HG03521 (cell line): ENCODE measurements at regions not wholly inside any gene's neighbourhood (a gene's known extent, or its start where the extent isn't known, plus 50 kb on each side); places are given as distances from the start of the nearest gene placed in this dataset.

Experiments used
- ATAC-seq: cut with Tn5 transposase; IDR thresholded peaks from one replicate; pipeline ENCODE4 v1.9.1; 2021; ENCODE audit warnings: mild to moderate bottlenecking, moderate library complexity; ENCODE audit not compliant: unreplicated experiment

DNA sequence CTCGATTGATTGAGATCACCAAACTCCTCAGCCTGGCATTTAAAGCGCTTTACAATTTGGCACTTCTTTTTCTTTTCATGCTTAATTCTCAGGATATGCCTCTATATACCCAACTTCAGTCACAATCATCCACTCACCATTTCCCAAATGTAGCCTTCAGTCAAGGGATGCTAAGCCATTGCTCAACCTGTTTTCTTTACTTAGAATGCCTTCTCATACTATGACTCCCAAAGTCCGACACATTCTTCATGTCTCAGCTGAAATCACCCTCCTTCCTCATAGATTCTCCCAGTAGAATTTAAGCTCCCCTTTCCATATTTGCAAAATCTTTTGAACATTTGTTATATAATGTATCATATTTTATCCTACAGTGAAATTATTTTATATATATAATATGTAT, 467.0 kb downstream of the LRIG3 start:
- no peak for ATAC-seq

DNA sequence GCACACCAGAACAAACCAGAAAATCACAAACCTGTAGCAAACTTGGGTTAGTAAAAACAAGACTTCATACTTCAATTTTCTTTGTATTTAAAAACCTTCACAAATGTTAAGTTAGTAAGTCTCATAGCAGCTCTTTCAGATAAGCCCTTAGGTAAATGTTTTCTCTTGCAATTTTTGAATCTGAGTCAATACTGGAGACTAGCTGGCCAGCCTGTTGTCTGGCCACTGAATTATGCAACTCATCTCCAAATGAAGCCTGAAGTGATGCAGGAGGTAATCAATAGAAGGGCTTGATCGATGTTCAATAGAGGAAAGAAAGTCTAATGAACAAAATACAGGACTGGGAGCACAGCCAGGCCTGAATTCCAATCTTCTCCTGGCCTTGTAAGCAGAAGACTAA, 465.2 kb downstream of the LRIG3 start:
- ATAC-seq = no peak

DNA sequence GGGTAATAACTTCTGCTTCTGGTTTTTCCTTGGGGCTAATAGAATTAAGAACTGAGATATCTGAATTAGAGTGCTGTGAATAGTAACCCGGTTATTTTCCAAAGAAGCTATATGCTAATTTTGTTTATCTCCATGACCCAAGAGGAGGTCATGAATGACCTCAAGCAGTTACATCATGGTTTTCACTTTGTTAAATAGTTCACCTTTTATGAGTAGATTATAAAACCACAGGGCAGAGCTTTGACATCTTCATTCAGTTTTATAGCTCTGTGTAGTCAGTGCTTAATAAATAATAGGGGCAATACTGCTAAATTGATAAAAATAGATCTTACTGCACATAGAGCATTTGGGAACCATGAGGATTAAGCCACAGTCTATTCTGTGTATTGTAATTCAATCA, 462.2 kb downstream of the LRIG3 start:
- ATAC-seq = no peak

- ATAC-seq = no peak
These were observed 461.1 kb downstream of the LRIG3 start for GRCh38 chr12:58459191-58459590.

DNA sequence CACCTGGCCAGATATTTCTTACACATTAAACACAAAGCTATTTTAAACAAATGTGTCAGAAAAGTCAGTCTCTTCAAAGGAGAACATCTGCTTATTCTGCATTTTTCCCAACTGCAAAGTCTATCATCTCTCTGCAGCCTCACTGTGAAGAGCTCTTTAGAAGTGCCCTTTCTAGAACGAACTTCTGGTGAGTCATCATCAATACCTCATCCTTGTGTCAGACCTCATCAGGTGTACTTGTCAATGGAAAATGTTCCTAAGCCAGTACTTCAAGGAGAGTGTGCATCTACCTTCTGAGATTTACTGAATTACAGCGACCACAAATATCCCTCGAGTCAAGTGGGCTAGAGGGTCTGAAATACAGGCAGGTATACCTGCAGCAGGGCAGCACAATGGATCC, 457.3 kb downstream of the LRIG3 start:
- no peak for ATAC-seq

DNA sequence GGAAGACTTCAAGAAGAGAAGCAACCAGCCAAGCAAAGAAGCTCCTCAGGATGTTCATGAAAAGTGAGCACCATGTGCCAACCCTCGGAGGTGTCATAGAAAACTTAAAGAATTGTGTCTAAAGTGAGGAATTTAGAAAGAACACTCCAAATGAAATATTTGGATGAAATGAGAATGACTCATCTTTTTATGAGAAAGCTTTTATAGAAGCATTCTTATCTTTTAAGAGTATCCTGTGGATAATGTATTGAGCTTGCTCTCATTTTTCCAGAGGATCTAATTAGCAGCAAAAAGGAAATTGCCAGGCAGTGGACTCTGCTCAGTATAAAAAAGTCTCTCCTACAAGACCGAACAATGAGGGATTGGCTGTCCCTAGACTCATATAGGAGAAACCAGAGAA, 454.9 kb downstream of the LRIG3 start:
- ATAC-seq = no peak

DNA sequence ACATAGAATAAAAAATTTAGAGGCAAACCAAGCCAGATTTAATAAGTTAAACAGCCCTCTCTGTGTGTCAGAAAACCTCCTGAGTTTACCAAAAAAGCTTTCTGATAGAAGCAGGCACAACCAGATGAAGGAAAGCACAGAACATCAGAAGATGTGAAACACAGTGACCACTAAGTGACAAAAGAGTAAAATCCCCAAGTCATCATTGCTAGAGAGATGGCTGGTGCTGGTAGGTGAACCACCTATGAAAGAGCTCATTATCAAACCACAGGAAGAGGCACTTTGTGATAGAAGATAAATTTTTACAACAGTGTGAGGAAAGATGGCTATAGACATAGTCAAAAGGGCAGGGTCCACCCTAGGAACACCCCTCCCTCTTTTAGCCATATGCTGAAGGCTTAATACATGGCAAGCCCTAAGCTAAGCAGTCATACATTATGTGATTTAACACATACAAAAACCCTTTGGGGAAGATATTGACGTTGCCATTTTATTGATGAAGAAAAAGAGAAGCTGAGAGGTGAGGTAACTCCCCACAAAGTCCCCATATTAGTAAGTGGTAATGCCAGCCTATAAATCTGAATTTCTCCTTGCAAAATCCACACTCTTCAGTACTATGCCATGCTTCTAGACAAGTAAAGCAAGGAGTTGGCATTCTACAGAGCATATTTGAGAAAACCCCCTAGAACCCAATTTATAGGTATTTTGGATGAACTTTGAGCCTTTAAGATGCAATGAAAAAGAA, 449.9 kb downstream of the LRIG3 start:
- ATAC-seq = no peak

DNA sequence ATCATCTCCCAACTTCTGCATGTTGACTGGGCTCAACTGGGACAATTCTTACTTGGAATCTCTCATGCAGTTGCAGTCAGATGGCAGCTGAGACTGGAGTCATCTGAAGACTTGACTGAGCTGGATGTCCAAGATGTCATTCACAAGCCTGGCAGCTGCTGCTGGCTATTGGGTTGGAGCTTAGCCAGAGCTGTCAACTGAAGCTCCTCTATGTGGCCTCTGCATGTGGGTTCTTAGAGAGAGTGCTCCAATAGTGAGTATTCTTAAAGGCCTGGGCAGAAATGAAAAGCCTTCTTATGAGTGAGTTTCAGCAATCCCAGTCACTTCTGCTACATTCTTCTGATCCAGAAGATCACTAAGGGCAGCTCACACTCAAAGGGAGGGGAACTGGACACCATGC, 440.9 kb downstream of the LRIG3 start:
- no peak for ATAC-seq

DNA sequence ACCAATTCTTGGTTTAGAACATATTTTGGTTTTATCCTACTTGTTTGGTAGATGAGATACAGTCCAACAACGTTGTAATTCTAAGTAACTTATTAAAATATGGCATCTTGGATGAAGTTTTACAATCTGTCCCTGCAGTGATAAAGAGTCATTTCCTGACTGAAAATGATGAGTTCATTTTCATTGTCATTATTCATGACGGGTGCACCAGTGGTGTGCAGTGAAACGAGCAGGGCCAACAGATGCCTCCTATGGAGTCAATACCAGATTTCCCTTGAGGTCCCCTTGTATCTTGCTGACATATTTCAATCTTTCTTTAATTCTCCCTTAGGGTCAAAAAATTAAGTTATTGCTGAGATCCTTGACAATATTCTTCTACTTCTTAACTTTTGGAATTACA, 438.5 kb downstream of the LRIG3 start:
- ATAC-seq = no peak

GRCh38 chr12:58487255-58487654, 433.0 kb downstream of the LRIG3 start:
- no peak for ATAC-seq

GRCh38 chr12:58487678-58488161, 432.6 kb downstream of the LRIG3 start:
- ATAC-seq = no peak

- no peak for ATAC-seq
These were observed 430.9 kb downstream of the LRIG3 start for GRCh38 chr12:58489394-58489793.

DNA sequence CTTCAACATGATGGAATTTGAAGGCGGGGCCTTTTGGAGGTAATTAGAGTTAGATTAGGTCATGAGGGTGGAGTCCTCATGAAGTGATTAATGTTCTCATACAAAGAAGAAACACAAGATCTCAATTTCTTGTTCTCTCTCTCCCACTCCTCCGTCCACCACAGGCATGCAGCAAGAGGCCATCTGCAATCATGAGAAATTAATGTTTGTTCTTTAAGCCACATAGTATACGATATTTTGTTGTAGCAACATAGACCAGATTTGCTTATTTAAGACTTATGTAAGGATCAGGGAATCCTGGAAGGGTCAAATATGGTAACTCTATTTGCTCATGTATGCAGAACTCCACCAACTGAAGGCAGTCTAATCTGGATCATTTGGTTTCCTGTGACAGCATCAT, 429.0 kb downstream of the LRIG3 start:
- ATAC-seq = no peak

- ATAC-seq = no peak
These were observed 423.7 kb downstream of the LRIG3 start for GRCh38 chr12:58496411-58497190.

DNA sequence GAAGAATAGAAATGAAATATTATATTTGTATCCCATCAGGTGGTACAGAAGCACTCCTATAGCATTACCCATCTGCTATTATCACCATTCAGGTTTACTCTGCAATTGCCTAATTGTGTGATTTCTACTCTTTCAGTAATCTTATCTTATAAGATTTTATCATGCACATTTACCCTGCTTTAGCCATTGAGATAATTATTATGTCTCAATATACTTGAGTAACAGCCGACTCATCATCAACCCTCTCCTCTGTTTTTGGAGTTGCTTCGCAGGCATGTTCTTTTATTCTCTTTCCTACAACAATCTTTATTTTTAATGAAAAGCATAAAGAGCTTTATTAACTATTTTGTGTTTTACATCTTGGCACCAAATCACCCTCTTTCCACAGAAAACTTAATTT, 419.9 kb downstream of the LRIG3 start:
- no peak for ATAC-seq

GRCh38 chr12:58502226-58502625, 418.1 kb downstream of the LRIG3 start:
- ATAC-seq = no peak

DNA sequence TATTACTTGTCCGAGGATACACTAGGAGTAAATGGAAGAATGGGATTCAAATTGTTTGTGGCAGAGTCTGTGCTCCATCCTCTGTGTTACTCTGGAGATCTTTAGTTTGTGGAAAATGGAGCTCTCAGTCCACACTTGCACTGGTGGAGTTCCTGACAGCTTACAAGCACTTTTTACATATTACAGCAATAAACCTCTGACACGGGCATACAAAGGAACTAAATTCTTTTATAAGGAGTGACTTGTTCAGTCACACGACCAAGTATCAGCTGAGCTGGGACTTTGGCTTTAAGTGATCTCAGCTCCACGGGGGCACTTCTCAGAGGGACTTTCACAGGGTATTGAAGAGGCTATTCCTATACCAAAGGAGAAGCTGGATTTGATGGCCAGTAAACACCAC, 417.5 kb downstream of the LRIG3 start:
- ATAC-seq = no peak

- no peak for ATAC-seq
These were observed 416.6 kb downstream of the LRIG3 start for GRCh38 chr12:58503731-58504130.

GRCh38 chr12:58504143-58504938, 416.0 kb downstream of the LRIG3 start:
- ATAC-seq = no peak

DNA sequence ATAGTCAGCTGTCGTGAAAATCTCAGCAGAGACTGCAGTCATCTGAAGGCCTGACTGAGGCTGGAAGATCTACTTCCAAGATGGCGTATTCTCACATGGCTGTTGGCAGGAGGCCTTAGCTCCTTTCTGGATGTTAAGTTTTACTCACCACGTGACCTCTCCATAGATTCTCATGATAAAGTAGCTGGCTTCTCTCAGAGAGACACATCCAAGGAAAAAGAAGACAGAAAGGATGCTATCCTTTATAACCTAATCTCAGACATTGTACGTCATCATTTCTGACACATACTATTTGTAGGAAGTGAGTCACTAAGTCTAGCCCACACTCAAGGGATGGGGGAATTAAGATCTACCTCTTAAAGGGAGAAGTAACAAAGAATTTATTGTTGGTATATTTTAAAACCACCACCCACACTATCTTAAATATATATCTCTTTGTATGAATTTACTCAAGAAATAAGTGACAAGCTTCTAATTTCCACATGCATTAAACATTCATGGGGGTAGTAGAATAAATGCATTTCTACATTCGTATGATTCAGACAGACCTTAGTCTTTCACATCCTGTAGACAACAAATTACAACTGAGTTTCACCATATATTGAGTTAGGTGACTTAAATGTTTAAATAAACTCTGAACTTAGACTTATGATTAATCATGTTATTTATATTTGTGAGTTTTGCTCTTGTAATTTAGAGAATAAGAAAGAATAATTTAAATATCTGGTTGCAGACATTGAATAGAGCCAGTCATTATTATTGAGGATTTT, 411.0 kb downstream of the LRIG3 start:
- no peak for ATAC-seq
